ENCODE measurements at regions not wholly inside any gene's neighbourhood (a gene's known extent, or its start where the extent isn't known, plus 50 kb on each side); places are given as distances from the start of the nearest gene placed in this dataset.

- TF ChIP-seq, protein P1, sequence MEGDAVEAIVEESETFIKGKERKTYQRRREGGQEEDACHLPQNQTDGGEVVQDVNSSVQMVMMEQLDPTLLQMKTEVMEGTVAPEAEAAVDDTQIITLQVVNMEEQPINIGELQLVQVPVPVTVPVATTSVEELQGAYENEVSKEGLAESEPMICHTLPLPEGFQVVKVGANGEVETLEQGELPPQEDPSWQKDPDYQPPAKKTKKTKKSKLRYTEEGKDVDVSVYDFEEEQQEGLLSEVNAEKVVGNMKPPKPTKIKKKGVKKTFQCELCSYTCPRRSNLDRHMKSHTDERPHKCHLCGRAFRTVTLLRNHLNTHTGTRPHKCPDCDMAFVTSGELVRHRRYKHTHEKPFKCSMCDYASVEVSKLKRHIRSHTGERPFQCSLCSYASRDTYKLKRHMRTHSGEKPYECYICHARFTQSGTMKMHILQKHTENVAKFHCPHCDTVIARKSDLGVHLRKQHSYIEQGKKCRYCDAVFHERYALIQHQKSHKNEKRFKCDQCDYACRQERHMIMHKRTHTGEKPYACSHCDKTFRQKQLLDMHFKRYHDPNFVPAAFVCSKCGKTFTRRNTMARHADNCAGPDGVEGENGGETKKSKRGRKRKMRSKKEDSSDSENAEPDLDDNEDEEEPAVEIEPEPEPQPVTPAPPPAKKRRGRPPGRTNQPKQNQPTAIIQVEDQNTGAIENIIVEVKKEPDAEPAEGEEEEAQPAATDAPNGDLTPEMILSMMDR (IDR thresholded peaks at IDR 0.05): no peak
- no peak for TF ChIP-seq POLR2A (IDR thresholded peaks at IDR 0.05)
Observed at GRCh38 chr6:55659304-55659703, 80.3 kb upstream of the HMGCLL1 start.
